ENCODE measurements at regions not wholly inside any gene's neighbourhood (a gene's known extent, or its start where the extent isn't known, plus 50 kb on each side); places are given as distances from the start of the nearest gene placed in this dataset.

DNA sequence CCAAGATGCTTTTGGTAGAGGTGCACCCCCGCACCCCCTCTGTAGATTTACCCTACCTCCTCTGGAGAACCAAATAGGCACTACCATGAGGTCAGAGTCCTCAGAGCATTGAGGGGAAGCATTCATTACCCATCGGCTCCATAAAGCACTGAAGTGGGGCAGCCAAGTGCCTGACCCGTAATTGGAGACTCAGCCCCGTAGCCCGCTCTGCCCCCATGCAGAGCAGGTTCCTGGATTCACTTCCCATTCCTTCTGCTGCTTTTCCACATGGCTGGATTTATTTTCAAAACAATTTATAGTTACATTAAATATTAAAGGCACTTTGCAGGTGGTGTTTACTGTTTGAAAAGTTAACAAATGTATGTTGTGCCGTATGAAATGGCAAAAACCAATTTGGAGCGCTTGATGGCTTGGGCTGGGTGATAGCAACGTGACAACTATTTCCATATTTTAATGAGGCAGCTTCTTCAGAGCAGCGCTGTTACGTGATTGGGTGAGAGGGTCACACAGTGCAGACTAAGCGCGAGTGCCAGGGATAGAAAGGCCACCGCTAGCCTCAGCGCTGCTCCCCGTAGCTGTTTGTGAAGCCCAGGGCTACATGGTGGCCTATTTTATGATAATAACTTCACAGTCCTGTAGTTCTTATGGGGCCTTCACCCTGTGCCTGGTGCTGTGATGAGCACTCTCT, 373.8 kb upstream of the PROK2 start:
- CTCF ChIA-PET, result no interaction called here
- POLR2A ChIA-PET, result no interaction called here
- Histone ChIP-seq H2AFZ (ENCODE audit: low read depth, low read length) (no peak overlapping the region), H3K4me2 (ENCODE audit: insufficient read depth, low read length) (no peak overlapping the region), H3K9ac (replicated peaks; ENCODE audit: extremely low read depth, insufficient read depth, low read length) (no peak overlapping the region), H3K4me3 (replicated peaks in 1 of 3; ENCODE audit: insufficient read depth in 1 of 3, low read depth in 1 of 3, low read length in 3 of 3) (no peak overlapping the region), H3K27ac (ENCODE audit: insufficient read depth, low read depth, low read length) (no peak overlapping the region), H3K4me1 (ENCODE audit: control insufficient read depth, extremely low read depth, insufficient read depth, low read length) (no peaks in the 10 kb centered on the region), H3K27me3 (ENCODE audit: control insufficient read depth in 2 of 2, insufficient read depth in 2 of 2, low read length in 2 of 2) (peaks cover 3 to 4% of the 10 kb centered on the region in 2 experiments), H3K9me1 (replicated peaks; ENCODE audit: control insufficient read depth, extremely low read depth, insufficient read depth, low read length) (no peaks in the 10 kb centered on the region), H3K36me3 (ENCODE audit: control insufficient read depth in 2 of 2, extremely low read depth in 1 of 2, insufficient read depth in 2 of 2, low read length in 2 of 2) (no peaks in the 10 kb centered on the region), H3K79me2 (ENCODE audit: control insufficient read depth, insufficient read depth, low read length) (no peaks in the 10 kb centered on the region), H4K20me1 (replicated peaks; ENCODE audit: control insufficient read depth, extremely low read depth, insufficient read depth, low read length) (no peaks in the 10 kb centered on the region), H3K9me3 (replicated peaks; ENCODE audit: control insufficient read depth, insufficient read depth, low read length) (no peaks in the 10 kb centered on the region)
- no peak for TF ChIP-seq FOS (IDR thresholded peaks at IDR 0.05; ENCODE audit: borderline replicate concordance, insufficient read depth, low read length)
- TF ChIP-seq, protein P1, sequence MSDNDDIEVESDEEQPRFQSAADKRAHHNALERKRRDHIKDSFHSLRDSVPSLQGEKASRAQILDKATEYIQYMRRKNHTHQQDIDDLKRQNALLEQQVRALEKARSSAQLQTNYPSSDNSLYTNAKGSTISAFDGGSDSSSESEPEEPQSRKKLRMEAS (IDR thresholded peaks at IDR 0.05; ENCODE audit: insufficient read depth, insufficient read length), result no peak
- TF ChIP-seq MYC (IDR thresholded peaks at IDR 0.05; ENCODE audit: low read depth, low read length), result no peak
- TF ChIP-seq POLR2A (IDR thresholded peaks at IDR 0.05; ENCODE audit: low read depth, low read length), result no peak
- dilution Hi-C loops (cut with MboI; ENCODE audit: extremely low pct_ligation_motif_present, low sequenced_read_pairs) (no loop called here), intact Hi-C loops (cut with micrococcal nuclease) (no loop called here)
- FAIRE-seq (no peak), DNase-seq (ENCODE audit: low read depth, low spot score) (no peak)
- BruUV-seq (replicated peaks), result no TSS peak

DNA sequence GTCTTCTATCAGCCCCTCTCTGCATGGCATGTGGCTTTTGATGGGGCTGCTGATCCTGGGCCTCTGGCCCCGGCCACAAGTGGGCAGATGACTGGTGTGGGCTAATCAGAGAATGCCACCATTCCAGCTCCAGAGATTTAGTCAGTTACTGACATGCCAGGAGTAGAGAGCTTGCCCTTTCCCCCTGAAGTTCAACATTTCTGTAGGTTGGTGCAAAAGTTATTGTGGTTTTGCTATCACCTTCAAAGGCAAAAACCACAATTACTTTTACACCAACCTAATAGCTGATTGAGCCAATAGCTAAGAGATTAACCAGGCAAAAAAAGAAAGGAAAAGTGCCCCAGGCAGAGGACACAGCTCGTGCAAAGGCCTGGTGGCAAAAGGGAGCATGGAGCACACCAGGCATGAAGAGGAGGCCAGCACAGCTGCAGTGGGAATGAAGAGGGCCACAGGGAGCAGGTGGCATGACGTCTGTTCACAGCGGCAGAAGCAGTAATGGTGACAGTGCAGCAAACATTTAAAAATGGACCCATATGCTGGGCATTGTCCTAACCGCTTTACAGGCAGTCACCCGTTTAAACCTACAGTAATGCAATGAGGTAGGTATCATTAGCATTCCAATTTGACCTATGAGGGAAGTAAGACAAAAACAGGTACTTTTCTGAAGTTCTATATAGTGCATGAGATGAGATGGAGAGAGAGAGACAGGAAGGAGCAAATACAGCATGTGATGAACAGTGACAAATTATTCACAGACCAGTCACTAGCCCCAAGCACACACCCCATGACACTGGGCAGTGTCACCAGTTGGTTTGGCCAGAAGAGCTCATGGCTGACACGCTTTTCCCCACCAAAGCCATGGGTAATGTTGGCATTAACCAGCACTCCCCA, 373.0 kb upstream of the PROK2 start:
- CTCF ChIA-PET, result no interaction called here
- Histone ChIP-seq H3K4me3 (replicated peaks in 1 of 3; ENCODE audit: insufficient read depth in 1 of 3, low read depth in 1 of 3, low read length in 3 of 3) (no peak overlapping the region), H4K20me1 (replicated peaks; ENCODE audit: control insufficient read depth, extremely low read depth, insufficient read depth, low read length) (no peaks in the 10 kb centered on the region), H3K9me3 (replicated peaks; ENCODE audit: control insufficient read depth, insufficient read depth, low read length) (no peaks in the 10 kb centered on the region), H3K27me3 (ENCODE audit: control insufficient read depth in 2 of 2, insufficient read depth in 2 of 2, low read length in 2 of 2) (peaks cover 5 to 8% of the 10 kb centered on the region in 2 experiments), H3K9ac (replicated peaks; ENCODE audit: extremely low read depth, insufficient read depth, low read length) (no peak overlapping the region), H3K27ac (ENCODE audit: insufficient read depth, low read depth, low read length) (no peak overlapping the region), H3K79me2 (ENCODE audit: control insufficient read depth, insufficient read depth, low read length) (no peaks in the 10 kb centered on the region), H3K4me2 (ENCODE audit: insufficient read depth, low read length) (no peak overlapping the region), H3K4me1 (ENCODE audit: control insufficient read depth, extremely low read depth, insufficient read depth, low read length) (no peaks in the 10 kb centered on the region), H3K9me1 (replicated peaks; ENCODE audit: control insufficient read depth, extremely low read depth, insufficient read depth, low read length) (no peaks in the 10 kb centered on the region), H3K36me3 (ENCODE audit: control insufficient read depth in 2 of 2, extremely low read depth in 1 of 2, insufficient read depth in 2 of 2, low read length in 2 of 2) (no peaks in the 10 kb centered on the region), H2AFZ (ENCODE audit: low read depth, low read length) (no peak overlapping the region)
- FAIRE-seq, result no peak
- no TSS peak for BruUV-seq (replicated peaks)
- dilution Hi-C loops (cut with MboI; ENCODE audit: extremely low pct_ligation_motif_present, low sequenced_read_pairs), result no loop called here
- TF ChIP-seq JUN (IDR thresholded peaks at IDR 0.05; ENCODE audit: borderline replicate concordance, insufficient read depth, insufficient read length, low read depth) (no peak), CTCF (IDR thresholded peaks at IDR 0.05; ENCODE audit: extremely low read depth in 1 of 2, insufficient read depth in 1 of 2, low read depth in 1 of 2, low read length in 2 of 2) (no peak), MYC (IDR thresholded peaks at IDR 0.05; ENCODE audit: low read depth, low read length) (no peak), GATA2 (IDR thresholded peaks at IDR 0.05; ENCODE audit: insufficient read depth, insufficient read length, low read depth, low read length) (no peak), POLR2A (IDR thresholded peaks at IDR 0.05; ENCODE audit: low read depth, low read length) (no peak), FOS (IDR thresholded peaks at IDR 0.05; ENCODE audit: borderline replicate concordance, insufficient read depth, low read length) (no peak)
- TF ChIP-seq, protein P1 (IDR thresholded peaks at IDR 0.05; ENCODE audit: insufficient read depth, insufficient read length), result no peak
- intact Hi-C loops (cut with micrococcal nuclease), result no loop called here
- DNase-seq (ENCODE audit: low read depth, low spot score), result no peak
- POLR2A ChIA-PET, result no interaction called here

All from endothelial cell of umbilical vein (primary cell).